ENCODE measurements at regions not wholly inside any gene's neighbourhood (a gene's known extent, or its start where the extent isn't known, plus 50 kb on each side); places are given as distances from the start of the nearest gene placed in this dataset.

DNA sequence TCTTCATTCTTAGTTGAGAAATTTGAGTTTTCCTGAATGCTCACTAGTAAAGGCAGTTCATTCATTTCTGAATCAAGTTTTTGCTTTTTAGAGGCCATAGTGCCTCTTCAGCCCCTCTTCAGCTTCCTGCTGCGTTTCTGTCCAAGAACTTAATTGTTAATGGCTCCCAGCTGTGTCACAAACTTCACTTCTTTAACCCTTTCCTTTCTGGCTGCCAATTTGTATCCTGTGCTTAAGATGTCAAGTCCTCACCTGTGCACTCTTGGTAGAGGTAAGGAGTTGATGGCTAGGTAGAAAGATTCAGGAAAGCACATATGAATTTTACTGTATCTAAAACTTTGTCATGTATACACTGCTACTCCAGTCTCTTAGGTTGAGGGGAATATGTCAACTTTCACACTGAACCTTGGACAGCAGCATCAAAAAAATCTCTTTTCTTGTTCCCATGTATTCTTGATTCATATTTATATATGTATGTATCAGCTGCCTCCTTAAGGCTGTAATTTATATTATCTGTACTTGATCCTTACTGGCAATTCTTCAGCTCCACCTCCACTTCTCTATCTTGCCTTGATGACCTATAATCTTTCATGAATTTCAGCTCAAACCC is 612.8 kb downstream of the LMO4 start:
- TF ChIP-seq, protein P1, sequence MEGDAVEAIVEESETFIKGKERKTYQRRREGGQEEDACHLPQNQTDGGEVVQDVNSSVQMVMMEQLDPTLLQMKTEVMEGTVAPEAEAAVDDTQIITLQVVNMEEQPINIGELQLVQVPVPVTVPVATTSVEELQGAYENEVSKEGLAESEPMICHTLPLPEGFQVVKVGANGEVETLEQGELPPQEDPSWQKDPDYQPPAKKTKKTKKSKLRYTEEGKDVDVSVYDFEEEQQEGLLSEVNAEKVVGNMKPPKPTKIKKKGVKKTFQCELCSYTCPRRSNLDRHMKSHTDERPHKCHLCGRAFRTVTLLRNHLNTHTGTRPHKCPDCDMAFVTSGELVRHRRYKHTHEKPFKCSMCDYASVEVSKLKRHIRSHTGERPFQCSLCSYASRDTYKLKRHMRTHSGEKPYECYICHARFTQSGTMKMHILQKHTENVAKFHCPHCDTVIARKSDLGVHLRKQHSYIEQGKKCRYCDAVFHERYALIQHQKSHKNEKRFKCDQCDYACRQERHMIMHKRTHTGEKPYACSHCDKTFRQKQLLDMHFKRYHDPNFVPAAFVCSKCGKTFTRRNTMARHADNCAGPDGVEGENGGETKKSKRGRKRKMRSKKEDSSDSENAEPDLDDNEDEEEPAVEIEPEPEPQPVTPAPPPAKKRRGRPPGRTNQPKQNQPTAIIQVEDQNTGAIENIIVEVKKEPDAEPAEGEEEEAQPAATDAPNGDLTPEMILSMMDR (IDR thresholded peaks at IDR 0.05), result no peak

DNA sequence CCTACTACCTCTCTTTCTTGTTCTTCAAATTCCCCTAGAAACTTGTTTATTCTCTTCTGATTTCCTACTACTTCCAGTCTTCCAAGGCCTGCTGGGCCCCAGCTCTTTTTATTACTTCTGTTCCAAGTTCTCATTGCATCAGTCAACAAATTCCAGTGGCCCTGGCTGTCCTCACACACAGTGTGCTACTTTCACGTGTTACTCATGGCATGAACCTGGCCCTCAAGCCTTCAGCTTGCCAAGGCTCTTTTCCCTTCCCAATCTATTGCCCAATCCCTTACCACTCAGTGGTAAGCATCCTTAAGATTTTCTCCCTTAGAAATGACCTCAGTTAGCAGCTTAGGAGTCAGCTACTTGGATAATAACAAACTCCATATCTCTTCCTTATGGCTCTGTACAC is 613.5 kb downstream of the LMO4 start:
- TF ChIP-seq, protein P1 (IDR thresholded peaks at IDR 0.05), result no peak

DNA sequence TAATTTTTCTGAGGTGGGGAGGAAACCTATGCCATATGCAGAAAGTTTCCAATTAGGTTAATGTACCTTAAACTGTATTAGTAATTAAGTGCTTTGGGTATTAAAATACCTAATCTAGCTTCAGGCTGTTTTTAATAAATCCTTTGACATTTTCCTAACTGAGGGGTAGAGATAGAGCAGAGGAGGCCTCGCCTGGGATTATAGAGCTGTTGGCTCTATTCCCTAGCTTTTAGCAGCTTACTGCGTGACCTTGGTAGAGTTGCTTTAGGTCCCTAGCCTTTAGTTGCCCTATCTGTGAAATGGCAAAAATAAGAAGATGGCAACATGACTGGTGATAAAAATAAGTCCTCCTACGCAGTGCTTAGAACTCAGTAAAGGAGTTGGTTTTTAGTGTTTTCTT is 621.0 kb downstream of the LMO4 start:
- TF ChIP-seq, protein P1 (IDR thresholded peaks at IDR 0.05), result no peak

DNA sequence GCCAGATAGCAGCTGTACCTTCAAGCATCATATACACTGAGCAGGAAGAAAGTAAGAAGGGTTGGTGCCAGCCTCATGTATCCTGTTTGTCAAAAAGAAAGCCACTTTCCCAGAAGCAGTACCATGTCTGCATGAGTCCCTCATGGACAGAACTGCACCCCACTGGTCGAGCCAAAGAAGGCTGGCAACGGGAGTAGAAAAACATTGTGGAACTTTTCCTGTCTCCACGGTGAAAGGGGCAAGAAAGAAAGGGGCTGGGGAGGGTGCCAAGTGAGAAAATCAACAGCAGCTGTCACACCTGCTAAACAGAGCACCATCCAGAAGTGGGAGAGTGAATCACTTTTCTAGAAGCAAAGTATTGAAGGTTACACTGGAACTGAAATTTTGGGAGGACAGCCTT is 621.7 kb downstream of the LMO4 start:
- TF ChIP-seq, protein P1 (IDR thresholded peaks at IDR 0.05), result no peak

DNA sequence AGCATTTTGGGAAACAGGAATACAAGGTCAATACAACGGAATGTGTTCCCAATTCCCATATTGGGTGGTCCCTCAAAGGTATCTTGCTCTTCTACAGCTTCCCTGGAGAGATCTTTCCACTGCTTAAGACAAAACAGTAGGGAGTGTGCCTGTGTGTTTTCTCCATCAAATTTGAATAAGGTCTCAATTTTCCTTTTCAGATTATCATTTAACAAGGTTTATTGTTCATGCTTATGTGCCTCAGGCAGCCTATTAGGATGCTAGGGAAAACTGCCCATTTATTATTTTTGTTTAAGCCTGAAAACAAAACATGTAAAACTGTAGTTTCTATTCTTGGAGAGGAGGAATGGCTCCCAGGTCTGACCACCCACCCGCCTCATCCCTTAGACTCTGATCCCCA is 622.7 kb downstream of the LMO4 start:
- TF ChIP-seq, protein P1 (IDR thresholded peaks at IDR 0.05), result no peak

DNA sequence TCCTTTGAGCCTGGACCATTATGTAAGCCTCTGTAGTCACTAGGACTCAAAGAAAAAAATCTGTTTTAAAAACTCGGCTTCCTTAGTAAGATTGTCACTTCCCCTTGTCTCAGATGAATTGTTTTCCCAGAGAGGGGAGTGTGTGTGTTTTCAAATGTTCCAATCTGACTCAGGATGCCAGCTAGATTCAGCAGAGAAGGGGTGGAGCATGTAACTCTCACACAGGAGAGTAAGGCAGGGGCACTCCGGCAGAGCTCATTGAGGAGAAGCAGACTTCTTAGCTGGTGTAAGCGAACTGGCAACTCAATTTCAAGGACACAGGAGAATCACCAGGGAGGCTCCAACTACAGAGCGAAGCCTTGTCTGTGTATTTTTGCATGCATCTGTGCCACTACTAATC is 623.2 kb downstream of the LMO4 start:
- TF ChIP-seq, protein P1 (IDR thresholded peaks at IDR 0.05), result no peak

DNA sequence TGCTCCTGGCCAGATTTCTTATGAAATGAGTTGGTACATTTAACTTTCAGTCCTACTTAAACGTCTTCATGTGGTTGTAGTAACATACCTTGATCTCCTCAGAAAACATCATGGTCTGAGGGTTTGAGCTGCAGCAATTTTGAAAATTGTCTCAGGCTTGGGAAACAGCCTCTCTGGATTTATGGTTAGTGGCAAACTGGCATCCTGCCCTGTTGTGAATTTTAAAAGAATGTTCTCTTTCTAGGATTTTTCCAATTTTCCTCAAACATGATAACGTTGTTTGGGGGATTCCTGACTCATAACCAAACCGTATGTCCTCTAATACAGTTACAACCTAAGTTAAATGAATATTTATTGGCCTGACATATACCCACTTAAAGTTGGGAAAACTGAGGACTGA is 624.4 kb downstream of the LMO4 start:
- TF ChIP-seq, protein P1 (IDR thresholded peaks at IDR 0.05), result no peak
